GM18858 (cell line): ENCODE measurements at regions not wholly inside any gene's neighbourhood (a gene's known extent, or its start where the extent isn't known, plus 50 kb on each side); places are given as distances from the start of the nearest gene placed in this dataset.

Source experiments
- ATAC-seq: cut with Tn5 transposase; IDR thresholded peaks from one replicate; pipeline ENCODE4 v1.9.1; 2021; ENCODE audit not compliant: unreplicated experiment

- ATAC-seq, result no peak
These were observed 623.2 kb downstream of the CCER1 start for GRCh38 chr12:90331821-90332220.

GRCh38 chr12:90331262-90331661 lies 622.6 kb upstream of the ATP2B1 start:
- no peak for ATAC-seq

- ATAC-seq, result no peak
These were observed 619.4 kb upstream of the ATP2B1 start for GRCh38 chr12:90327793-90328743.

GRCh38 chr12:90323217-90323616 lies 614.6 kb upstream of the ATP2B1 start:
- ATAC-seq, result no peak

DNA sequence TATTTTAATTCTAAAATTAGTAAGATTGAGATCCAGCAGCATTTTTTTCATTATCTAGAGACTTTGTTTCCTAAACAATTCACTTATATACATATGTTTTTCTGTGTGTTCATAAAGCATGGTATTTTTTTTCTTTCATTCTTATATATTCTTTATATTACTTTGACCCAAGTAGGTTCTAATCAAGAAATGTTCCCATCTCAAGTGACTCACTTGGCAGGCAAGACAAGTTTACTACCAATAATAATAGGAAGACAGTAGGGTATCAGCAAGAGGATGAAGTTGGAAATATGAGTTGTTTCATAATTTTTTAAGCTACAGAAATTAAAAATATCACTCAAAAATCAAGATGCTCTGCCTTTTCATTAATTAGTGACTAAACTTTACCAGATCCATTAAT lies 613.4 kb upstream of the ATP2B1 start:
- ATAC-seq, result no peak

- ATAC-seq, result no peak
These were observed 612.7 kb upstream of the ATP2B1 start for GRCh38 chr12:90321369-90321768.

DNA sequence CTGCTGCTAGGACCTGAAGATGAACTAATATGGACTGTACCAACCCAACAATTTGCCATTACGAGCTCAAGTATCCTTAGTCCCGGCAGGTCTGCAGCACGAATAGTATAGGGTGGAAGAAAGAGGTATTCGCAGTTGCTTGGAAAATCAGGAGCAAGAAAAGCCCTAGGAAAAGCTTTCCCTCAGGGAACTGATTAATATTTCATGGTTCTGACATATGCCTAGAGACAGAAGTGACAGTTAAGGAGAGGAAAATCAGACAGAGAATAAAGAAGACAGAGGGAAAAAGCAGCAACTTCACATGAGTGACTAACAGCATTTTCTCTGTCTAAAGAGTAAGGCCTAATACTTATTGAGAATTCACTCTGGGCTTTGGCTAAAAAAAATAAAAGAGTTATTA lies 602.9 kb upstream of the ATP2B1 start:
- ATAC-seq, result no peak

DNA sequence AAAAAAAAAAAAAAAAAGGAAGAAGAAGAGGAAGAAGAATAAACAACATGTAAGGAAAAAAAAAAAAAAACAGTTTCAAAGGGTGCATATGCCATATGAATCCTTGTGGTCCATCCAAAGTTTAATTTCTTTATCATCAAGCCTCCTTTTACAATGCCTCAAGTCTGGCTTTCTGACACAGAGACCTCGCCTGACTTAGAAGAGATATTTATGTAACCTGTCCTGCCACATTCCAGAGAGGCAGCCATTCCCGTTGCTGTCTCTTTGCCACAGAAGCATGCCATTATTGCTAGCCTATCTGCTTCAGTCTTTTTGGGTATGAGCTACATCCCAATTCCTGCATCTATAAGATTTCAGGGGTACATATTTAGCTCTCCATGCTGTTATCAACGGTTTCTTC lies 596.7 kb upstream of the ATP2B1 start:
- no peak for ATAC-seq

DNA sequence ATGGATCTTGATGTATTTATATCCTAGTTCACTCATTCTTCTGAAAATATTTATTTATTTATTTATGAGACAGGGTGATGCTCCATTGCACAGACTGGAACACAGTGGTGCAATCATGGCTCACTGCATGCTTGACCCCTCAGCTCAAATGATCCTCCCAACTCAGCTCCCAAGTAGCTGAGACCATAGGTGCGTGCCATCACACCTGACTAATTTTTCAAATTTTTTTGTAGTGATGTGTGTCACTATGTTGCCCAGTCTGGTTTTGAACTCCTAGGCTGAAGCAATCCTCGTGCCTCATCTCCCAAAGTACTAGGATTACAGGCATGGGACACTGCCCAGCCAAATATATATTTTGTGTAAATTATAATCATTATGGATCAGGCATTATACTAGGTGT lies 595.6 kb upstream of the ATP2B1 start:
- no peak for ATAC-seq

DNA sequence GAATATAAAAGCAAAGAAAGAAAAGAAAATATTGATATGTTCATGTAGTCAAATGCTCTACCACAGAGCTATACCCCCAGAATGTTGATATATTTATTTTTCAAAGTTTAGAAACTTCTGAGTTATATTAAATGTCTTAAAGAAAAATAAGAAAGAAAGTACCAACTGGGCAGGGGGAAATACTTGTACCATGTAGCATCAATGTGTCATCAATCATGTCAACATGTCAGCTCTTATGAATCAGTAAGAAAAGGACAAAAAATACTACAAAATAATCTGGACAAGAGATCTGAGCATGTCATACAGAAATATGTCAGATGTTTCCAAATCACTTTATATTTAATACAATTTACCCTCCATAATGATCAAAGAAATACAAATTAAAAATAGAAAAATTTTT lies 595.1 kb upstream of the ATP2B1 start:
- no peak for ATAC-seq

- no peak for ATAC-seq
These were observed 593.0 kb upstream of the ATP2B1 start for GRCh38 chr12:90301561-90302133.

DNA sequence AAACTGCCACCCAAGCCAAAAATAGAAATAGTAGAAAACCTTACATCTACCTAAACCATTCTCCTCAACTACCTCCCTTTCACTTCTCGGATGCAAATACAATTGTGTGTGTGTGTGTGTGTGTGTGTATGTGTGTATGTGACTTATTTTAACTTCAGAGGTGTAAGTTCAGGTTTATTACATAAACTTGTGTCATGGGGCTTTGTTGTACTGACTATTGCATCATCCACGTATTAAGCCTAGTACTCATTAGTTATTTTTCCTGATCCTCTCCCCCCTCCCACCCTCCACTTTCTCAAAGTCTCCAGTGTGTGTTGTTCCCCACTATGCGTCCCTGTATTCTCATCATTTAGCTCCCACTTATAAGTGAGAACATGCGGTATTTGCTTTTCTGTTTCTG lies 592.5 kb upstream of the ATP2B1 start:
- ATAC-seq, result no peak

- no peak for ATAC-seq
These were observed 591.0 kb upstream of the ATP2B1 start for GRCh38 chr12:90299666-90300065.

DNA sequence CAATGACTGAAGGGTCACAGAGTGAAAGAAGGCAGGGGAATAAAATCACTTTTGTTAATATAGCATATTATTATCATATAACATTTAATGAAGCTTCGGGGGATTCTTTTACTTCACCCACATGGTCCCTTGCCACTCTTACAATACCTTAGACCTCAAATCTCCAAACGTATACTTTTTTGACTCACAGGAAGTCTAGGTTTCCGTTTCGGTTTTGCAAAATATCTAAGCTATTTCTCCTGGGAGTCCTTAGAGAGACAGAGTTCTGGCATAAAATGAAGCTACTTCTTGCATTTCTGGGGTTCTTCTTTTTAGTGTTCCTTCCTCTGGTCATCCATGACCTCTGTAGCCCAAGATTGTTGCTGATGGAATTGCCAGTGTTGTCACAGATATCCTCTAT lies 590.5 kb upstream of the ATP2B1 start:
- peak; percentile 96 for ATAC-seq

- no peak for ATAC-seq
These were observed 589.8 kb upstream of the ATP2B1 start for GRCh38 chr12:90298289-90298948.

- no peak for ATAC-seq
These were observed 587.2 kb upstream of the ATP2B1 start for GRCh38 chr12:90295858-90296257.

GRCh38 chr12:90292183-90292582 lies 583.5 kb upstream of the ATP2B1 start:
- ATAC-seq, result no peak

DNA sequence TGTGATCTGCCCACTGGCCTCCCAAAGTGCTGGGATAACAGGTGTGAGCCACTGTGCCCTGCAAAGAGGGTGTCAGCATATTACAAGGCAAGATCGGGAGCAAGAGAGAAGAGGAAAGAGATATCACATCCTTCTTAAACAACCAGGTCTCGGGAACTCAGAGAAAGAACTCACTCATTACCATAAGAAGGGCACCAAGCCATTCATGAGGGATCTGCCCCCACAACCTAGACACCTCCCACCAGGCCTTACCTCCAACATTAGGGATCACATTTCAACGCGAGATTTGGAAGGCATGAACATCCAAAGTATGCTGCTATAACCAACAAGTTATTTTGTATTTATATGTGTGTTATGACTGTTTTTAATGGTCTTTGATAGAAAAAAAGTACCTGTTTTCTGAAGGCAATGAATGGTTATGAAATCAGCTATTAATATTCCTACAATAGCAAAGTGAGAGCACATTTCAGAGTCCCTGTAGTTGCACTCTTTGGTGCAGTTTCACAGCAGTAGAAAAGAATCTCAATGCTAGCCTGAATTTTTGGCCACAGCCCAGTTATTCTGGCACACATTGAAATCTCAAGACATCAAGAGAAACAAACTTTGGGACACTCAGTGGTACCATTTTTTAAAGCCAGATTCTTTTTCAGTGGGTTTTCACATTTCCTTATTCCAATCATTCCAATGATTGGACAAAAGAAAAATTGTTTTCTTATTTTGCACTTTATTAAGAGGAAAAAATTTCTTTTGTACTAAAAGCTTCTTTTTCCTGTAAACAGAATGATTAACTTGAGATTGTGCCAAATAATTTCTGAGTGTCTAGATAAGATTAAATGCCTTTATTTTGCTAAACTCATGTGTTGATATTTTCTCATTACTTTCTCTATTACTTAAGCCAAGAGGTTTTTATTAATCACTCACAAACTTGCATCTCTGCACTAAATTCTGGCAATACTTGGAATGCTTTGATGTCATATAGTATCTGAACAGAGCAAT lies 582.6 kb upstream of the ATP2B1 start:
- no peak for ATAC-seq

GRCh38 chr12:90287585-90287984 lies 578.9 kb upstream of the ATP2B1 start:
- no peak for ATAC-seq

- no peak for ATAC-seq
These were observed 572.7 kb upstream of the ATP2B1 start for GRCh38 chr12:90281154-90281868.
